ENCODE measurements at regions not wholly inside any gene's neighbourhood (a gene's known extent, or its start where the extent isn't known, plus 50 kb on each side); places are given as distances from the start of the nearest gene placed in this dataset.

DNA sequence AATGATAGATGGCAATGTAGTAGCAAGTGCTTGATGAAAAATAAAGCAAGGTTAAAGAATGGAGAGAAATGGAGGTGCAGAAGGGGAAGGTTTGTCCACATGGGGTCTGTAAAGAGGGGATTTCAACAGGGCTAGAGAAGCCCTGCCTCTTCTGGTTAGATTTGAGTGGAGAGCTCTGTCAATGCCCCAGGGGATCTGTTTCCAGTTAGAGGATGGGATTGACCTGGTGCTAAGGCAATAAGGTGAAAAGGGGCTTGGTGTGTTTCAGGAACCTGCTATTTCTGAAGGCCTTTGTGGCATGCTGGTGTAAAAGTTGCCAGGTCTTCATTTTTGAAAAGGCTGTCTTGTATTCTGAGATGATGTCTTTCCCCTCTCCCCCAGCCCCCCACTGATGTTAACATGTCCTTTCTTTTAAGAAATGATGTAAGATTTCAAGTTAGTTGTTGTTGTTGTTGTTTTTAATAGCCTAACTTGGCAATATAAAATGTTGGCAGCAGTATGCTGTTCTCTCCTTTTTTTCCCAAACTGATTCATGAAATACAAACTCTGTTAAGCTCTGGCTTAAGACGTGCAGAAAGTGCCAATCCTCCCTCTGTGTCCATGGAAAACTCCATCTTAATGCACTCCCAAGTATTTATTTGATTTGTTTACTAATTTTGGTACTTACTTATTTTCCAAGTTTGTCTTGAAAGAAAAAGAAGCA is 370.3 kb upstream of the ADGRL2 start:
- TF ChIP-seq, protein P1, sequence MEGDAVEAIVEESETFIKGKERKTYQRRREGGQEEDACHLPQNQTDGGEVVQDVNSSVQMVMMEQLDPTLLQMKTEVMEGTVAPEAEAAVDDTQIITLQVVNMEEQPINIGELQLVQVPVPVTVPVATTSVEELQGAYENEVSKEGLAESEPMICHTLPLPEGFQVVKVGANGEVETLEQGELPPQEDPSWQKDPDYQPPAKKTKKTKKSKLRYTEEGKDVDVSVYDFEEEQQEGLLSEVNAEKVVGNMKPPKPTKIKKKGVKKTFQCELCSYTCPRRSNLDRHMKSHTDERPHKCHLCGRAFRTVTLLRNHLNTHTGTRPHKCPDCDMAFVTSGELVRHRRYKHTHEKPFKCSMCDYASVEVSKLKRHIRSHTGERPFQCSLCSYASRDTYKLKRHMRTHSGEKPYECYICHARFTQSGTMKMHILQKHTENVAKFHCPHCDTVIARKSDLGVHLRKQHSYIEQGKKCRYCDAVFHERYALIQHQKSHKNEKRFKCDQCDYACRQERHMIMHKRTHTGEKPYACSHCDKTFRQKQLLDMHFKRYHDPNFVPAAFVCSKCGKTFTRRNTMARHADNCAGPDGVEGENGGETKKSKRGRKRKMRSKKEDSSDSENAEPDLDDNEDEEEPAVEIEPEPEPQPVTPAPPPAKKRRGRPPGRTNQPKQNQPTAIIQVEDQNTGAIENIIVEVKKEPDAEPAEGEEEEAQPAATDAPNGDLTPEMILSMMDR (IDR thresholded peaks at IDR 0.05; ENCODE audit: insufficient read depth, low read length), result no peak
- TF ChIP-seq, protein P2, sequence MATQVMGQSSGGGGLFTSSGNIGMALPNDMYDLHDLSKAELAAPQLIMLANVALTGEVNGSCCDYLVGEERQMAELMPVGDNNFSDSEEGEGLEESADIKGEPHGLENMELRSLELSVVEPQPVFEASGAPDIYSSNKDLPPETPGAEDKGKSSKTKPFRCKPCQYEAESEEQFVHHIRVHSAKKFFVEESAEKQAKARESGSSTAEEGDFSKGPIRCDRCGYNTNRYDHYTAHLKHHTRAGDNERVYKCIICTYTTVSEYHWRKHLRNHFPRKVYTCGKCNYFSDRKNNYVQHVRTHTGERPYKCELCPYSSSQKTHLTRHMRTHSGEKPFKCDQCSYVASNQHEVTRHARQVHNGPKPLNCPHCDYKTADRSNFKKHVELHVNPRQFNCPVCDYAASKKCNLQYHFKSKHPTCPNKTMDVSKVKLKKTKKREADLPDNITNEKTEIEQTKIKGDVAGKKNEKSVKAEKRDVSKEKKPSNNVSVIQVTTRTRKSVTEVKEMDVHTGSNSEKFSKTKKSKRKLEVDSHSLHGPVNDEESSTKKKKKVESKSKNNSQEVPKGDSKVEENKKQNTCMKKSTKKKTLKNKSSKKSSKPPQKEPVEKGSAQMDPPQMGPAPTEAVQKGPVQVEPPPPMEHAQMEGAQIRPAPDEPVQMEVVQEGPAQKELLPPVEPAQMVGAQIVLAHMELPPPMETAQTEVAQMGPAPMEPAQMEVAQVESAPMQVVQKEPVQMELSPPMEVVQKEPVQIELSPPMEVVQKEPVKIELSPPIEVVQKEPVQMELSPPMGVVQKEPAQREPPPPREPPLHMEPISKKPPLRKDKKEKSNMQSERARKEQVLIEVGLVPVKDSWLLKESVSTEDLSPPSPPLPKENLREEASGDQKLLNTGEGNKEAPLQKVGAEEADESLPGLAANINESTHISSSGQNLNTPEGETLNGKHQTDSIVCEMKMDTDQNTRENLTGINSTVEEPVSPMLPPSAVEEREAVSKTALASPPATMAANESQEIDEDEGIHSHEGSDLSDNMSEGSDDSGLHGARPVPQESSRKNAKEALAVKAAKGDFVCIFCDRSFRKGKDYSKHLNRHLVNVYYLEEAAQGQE (IDR thresholded peaks at IDR 0.05; ENCODE audit: insufficient replicate concordance, low read depth), result no peak
- no peak for TF ChIP-seq GABPA (IDR thresholded peaks at IDR 0.05; ENCODE audit: low read depth)
- no peak for TF ChIP-seq POLR2AphosphoS5 (IDR thresholded peaks at IDR 0.05; ENCODE audit: low read depth)
